PFSK-1 (cell line): ENCODE measurements at regions not wholly inside any gene's neighbourhood (a gene's known extent, or its start where the extent isn't known, plus 50 kb on each side); places are given as distances from the start of the nearest gene placed in this dataset.

Experiments
- FOXP2 ChIP-seq: optimal IDR thresholded peaks from 2 replicates; pipeline ENCODE3; 2011; ENCODE audit warnings: borderline replicate concordance, control low read depth, inconsistent platforms; ENCODE audit not compliant: insufficient read depth; ENCODE audit errors: extremely low read length, extremely low read depth
- POLR2AphosphoS5 ChIP-seq: IDR thresholded peaks from 2 replicates; pipeline ENCODE4 v1.6.1; 2012; ENCODE audit warnings: low read depth, mild to moderate bottlenecking, control low read depth, low read length, moderate library complexity
- REST ChIP-seq, 2 experiments: IDR thresholded peaks; 2 replicates each; pipeline versions ENCODE4 v1.6.1 to v1.8.0; 2011 to 2012; ENCODE audit warnings: low read depth in 2 of 2, low read length in 2 of 2, control low read depth in 1 of 2, inconsistent platforms in 1 of 2, mild to moderate bottlenecking in 1 of 2, moderate library complexity in 1 of 2; ENCODE audit not compliant: insufficient read depth in 1 of 2
- SIN3A ChIP-seq: IDR thresholded peaks from 2 replicates; pipeline ENCODE4 v1.6.1; 2012; ENCODE audit warnings: mild to moderate bottlenecking, low read length, moderate library complexity, borderline replicate concordance; ENCODE audit not compliant: insufficient read depth
- TAF1 ChIP-seq: IDR thresholded peaks from 2 replicates; pipeline ENCODE4 v1.6.1; 2012; ENCODE audit warnings: low read length, control low read depth, borderline replicate concordance; ENCODE audit not compliant: insufficient read depth

- TF ChIP-seq FOXP2 (no peak), SIN3A (no peak), POLR2AphosphoS5 (no peak), TAF1 (no peak), REST (IDR thresholded peaks at IDR 0.05; ENCODE audit: insufficient read depth in 1 of 2, low read depth in 2 of 2, low read length in 2 of 2) (no peak)
Observed at GRCh38 chr9:107881626-107882300, 392.2 kb upstream of the KLF4 start.

- TF ChIP-seq POLR2AphosphoS5 (no peak), SIN3A (no peak), TAF1 (no peak), FOXP2 (no peak), REST (IDR thresholded peaks at IDR 0.05; ENCODE audit: insufficient read depth in 1 of 2, low read depth in 2 of 2, low read length in 2 of 2) (no peak)
Observed at GRCh38 chr9:107878462-107878861, 388.9 kb upstream of the KLF4 start.

- TF ChIP-seq SIN3A = no peak
- TF ChIP-seq REST (IDR thresholded peaks at IDR 0.05; ENCODE audit: insufficient read depth in 1 of 2, low read depth in 2 of 2, low read length in 2 of 2) = no peak
- TF ChIP-seq POLR2AphosphoS5 = no peak
- TF ChIP-seq TAF1 = no peak
- TF ChIP-seq FOXP2 = no peak
Observed at GRCh38 chr9:107875571-107875980, 386.0 kb upstream of the KLF4 start.

DNA sequence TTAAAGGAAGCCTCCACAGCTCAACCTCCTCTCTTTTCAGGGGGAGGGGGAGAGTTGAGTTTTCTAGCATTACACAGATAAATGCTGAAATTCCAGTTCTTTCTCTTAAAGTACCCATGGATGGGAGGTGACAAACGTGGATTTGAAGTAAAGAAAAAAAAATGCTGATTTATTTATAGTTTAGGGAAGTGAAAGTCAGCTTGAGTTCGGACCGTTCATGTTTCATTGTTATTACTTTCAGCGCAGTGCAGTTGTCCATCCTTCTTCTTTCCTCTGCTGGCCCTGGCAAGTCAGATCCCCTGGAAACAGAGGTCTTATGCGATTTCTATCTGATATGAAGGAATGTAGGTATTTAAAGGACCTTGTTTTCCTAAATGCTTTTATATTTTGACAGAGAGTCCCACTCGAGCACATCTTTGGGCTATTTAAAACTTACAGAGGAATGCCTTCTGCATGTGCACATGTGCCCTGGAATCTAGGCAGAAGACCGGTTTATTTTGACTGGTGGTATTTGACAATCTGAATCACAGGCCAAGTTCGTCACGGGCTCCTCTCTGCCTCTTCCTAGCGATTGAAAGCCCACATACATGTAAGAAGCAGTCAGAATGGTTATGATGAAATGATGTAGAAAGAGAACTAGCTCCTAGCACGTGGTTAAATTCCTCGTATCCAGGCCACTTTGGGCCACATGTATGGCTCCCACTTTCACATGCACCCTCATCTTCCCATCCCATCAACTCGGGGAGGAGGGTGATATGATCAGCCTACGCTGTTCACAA, 385.2 kb upstream of the KLF4 start:
- TF ChIP-seq SIN3A (no peak), TAF1 (no peak), REST (IDR thresholded peaks at IDR 0.05; ENCODE audit: insufficient read depth in 1 of 2, low read depth in 2 of 2, low read length in 2 of 2) (no peak), FOXP2 (no peak), POLR2AphosphoS5 (no peak)
